Vagina (tissue), 2 donors: ENCODE measurements at regions not wholly inside any gene's neighbourhood (a gene's known extent, or its start where the extent isn't known, plus 50 kb on each side); places are given as distances from the start of the nearest gene placed in this dataset.

Experiments used
- POLR2A ChIP-seq, 2 donors: fragments of 450-650 bp; IDR thresholded peaks; one replicate each; pipeline ENCODE4 v1.6.1; 2017; ENCODE audit warnings: antibody characterized with exemption in 2 of 2, mild to moderate bottlenecking in 2 of 2, moderate library complexity in 2 of 2
- POLR2AphosphoS5 ChIP-seq, 2 donors: sonication (generic); formaldehyde crosslinking; IDR thresholded peaks; one replicate each; pipeline ENCODE4 v1.9.0; 2017; ENCODE audit warnings: antibody characterized with exemption in 2 of 2, mild to moderate bottlenecking in 2 of 2, low read depth in 1 of 2; ENCODE audit not compliant: insufficient read depth in 1 of 2
- TF ChIP-seq, protein P1 (sequence below), 3 experiments: fragments of 450-650 bp in 2 of 3; fragments of 200-600 bp in 1 of 3; sonication (generic) in 1 of 3; IDR thresholded peaks; one replicate each; pipeline ENCODE4 v1.5.1; 2017 to 2019; ENCODE audit warnings: antibody characterized with exemption in 3 of 3, mild to moderate bottlenecking in 2 of 3, moderate library complexity in 2 of 3

DNA sequence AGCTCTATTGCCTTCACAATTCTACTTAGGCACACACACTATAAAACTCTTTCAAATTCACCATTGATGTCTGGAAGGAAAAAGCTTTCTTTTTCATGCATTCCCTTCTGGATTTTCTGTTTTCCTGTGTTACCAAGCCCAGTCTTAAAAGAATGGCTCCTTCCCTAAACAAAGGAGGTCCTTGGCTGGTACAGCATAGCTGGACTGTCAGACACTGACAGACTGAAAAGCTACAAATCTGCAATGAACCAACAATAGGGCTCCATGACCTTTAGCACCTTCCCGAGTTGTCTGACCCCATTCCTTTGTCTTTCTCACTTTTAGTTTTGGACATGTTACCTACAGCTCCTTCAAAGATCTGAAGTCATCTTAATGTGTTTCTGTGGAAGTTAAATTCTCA lies 382.5 kb downstream of the TMEM161B start:
- no peak for TF ChIP-seq POLR2A (IDR thresholded peaks at IDR 0.05)
- TF ChIP-seq, protein P1, sequence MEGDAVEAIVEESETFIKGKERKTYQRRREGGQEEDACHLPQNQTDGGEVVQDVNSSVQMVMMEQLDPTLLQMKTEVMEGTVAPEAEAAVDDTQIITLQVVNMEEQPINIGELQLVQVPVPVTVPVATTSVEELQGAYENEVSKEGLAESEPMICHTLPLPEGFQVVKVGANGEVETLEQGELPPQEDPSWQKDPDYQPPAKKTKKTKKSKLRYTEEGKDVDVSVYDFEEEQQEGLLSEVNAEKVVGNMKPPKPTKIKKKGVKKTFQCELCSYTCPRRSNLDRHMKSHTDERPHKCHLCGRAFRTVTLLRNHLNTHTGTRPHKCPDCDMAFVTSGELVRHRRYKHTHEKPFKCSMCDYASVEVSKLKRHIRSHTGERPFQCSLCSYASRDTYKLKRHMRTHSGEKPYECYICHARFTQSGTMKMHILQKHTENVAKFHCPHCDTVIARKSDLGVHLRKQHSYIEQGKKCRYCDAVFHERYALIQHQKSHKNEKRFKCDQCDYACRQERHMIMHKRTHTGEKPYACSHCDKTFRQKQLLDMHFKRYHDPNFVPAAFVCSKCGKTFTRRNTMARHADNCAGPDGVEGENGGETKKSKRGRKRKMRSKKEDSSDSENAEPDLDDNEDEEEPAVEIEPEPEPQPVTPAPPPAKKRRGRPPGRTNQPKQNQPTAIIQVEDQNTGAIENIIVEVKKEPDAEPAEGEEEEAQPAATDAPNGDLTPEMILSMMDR (IDR thresholded peaks at IDR 0.05): no peak
- TF ChIP-seq POLR2AphosphoS5 (IDR thresholded peaks at IDR 0.05; ENCODE audit: insufficient read depth in 1 of 2, low read depth in 1 of 2): no peak
